OCI-LY1 (cell line): ENCODE measurements at regions not wholly inside any gene's neighbourhood (a gene's known extent, or its start where the extent isn't known, plus 50 kb on each side); places are given as distances from the start of the nearest gene placed in this dataset.

Source experiments
- EZH2 ChIP-seq: fragments of 200-600 bp; sonication (generic), shearing (Covaris generic); IDR thresholded peaks from 2 replicates; pipeline ENCODE4 v1.8.0; 2017; ENCODE audit warnings: borderline replicate concordance, mixed run types, mild to moderate bottlenecking, antibody characterized with exemption, low read length, moderate library complexity, mixed read lengths
- TF ChIP-seq, protein P1 (sequence below): fragments of 200-600 bp; sonication (generic), shearing (Covaris generic); IDR thresholded peaks from 2 replicates; pipeline ENCODE4 v1.5.1; 2017; ENCODE audit warnings: mild to moderate bottlenecking, antibody characterized with exemption, low read length, moderate library complexity, mixed read lengths

DNA sequence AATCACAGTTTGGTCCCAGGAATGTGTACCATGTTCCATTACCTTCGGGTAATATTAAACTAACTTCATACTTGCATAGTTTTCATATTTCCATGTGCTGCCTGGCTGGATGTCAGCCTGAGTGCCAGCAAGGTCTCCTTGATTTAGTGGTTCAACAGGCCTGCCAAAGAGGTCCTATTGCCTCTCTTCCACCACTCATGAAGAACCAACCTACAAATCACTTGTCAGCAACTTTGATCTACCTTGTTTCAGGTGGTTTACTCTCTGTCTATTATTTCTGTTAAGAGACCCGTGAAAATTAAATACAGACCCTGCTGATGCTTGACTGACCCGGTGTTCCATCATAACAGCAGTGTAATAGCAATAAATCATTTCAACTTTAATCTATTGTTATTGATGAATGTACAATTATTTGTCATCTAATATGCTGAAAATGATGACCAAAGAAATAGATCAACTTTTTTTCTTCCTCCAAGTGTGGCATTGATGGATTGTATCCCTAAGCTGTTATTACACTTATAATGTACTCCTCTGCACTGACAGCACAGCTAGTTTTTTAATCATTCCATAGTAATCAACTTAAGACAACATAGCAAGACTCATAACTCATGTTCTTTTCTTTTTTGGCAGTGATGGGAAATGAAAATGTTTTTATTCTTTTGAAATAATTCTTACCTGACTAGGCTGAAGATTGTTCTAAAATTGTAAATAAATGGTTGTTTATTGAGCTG, 1220.2 kb upstream of the ACVR2A start:
- TF ChIP-seq, protein P1, sequence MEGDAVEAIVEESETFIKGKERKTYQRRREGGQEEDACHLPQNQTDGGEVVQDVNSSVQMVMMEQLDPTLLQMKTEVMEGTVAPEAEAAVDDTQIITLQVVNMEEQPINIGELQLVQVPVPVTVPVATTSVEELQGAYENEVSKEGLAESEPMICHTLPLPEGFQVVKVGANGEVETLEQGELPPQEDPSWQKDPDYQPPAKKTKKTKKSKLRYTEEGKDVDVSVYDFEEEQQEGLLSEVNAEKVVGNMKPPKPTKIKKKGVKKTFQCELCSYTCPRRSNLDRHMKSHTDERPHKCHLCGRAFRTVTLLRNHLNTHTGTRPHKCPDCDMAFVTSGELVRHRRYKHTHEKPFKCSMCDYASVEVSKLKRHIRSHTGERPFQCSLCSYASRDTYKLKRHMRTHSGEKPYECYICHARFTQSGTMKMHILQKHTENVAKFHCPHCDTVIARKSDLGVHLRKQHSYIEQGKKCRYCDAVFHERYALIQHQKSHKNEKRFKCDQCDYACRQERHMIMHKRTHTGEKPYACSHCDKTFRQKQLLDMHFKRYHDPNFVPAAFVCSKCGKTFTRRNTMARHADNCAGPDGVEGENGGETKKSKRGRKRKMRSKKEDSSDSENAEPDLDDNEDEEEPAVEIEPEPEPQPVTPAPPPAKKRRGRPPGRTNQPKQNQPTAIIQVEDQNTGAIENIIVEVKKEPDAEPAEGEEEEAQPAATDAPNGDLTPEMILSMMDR: no peak
- no peak for TF ChIP-seq EZH2
